ENCODE measurements at regions not wholly inside any gene's neighbourhood (a gene's known extent, or its start where the extent isn't known, plus 50 kb on each side); places are given as distances from the start of the nearest gene placed in this dataset.

DNA sequence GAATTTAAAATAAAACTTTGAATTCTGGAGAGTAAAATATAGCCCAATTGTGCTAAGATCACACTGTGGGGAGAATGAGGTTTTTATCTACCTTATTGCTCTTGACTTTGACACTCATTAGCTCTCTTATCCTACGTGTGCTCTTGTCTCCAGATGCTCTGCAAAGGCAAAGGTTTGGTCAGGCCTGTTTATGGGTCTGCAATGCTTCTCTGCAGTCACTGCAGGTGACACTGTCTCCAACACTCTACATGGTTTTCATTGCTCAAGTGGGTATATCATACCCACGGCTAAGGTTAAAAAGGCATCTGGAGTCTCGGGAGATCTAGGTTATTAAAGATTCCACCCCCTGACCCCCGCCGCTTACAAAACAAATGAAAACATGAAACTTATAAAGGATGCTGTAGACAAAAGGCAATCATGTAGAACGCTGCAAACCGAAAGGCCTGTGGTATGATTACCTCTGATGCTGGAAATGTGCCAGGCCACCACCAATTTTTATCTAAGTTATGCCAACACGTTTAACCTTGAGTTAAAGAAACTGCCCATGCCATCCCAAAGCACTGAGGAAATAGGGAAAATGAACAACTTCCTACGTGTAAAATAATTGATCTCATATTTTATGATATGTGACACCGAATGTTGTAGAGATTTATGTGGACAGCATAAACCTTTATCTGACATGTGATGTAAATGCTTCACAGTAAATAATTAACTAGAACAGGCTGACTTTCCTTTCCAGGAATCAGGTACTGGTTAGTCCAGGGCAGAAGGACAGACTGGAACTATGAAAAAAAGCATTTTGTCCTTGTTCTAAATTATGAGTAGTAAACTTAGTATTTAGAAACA is 238.2 kb upstream of the NOX3 start:
- intact Hi-C loops (cut with DNase I) = no loop called here
- peak; percentile 79 for ATAC-seq

DNA sequence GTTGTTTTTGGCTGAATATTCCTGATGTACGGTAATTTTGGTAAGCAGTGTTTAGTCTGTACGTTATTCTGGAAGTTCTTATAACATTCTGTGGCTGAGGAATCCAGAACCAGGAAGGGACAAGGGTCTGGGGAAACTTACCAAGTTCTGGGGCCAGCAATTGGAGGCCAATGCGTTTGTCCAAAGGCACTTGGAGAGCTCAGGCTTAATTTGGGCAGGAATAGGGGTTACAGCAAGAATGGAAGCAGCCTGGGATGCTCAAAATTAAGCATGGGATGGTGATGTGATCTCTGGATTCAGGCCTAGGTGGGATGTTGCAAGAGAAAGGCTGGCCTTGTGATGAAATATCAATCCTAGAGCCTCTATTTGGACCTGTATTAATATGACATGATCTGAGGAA is 235.2 kb upstream of the NOX3 start:
- intact Hi-C loops (cut with DNase I) = no loop called here
- Histone ChIP-seq H3K27ac (no peak overlapping the region), H3K27me3 (no peaks in the 10 kb centered on the region), H3K4me3 (no peak overlapping the region), H3K9me3 (no peaks in the 10 kb centered on the region), H3K4me1 (peaks cover 16% of the 10 kb centered on the region), H3K36me3 (replicated peaks in 1 of 2; ENCODE audit: insufficient read depth in 1 of 2, low read depth in 2 of 2) (no peaks in the 10 kb centered on the region)
- DNase-seq (no peak), ATAC-seq (no peak)
- 65 to 72% methylated on average over 3 of the region's 3 CpGs for WGBS, 2 donors
- TF ChIP-seq POLR2A (IDR thresholded peaks at IDR 0.05) = no peak
- TF ChIP-seq, protein P1, sequence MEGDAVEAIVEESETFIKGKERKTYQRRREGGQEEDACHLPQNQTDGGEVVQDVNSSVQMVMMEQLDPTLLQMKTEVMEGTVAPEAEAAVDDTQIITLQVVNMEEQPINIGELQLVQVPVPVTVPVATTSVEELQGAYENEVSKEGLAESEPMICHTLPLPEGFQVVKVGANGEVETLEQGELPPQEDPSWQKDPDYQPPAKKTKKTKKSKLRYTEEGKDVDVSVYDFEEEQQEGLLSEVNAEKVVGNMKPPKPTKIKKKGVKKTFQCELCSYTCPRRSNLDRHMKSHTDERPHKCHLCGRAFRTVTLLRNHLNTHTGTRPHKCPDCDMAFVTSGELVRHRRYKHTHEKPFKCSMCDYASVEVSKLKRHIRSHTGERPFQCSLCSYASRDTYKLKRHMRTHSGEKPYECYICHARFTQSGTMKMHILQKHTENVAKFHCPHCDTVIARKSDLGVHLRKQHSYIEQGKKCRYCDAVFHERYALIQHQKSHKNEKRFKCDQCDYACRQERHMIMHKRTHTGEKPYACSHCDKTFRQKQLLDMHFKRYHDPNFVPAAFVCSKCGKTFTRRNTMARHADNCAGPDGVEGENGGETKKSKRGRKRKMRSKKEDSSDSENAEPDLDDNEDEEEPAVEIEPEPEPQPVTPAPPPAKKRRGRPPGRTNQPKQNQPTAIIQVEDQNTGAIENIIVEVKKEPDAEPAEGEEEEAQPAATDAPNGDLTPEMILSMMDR (IDR thresholded peaks at IDR 0.05) = no peak

More for the DNA sequence above, 238.2 kb upstream of the NOX3 start:
- peaks cover 16% of the 10 kb centered on the region for H3K4me1 ChIP-seq
- peak overlapping the region in 3 of 4 donors; percentile 37 to 67 (median 49) for H3K27ac ChIP-seq
- WGBS, 2 donors = 27 to 39% methylated on average over 10 of the region's 10 CpGs
- no peak overlapping the region for H3K4me3 ChIP-seq
- no peaks in the 10 kb centered on the region for H3K9me3 ChIP-seq
- no peaks in the 10 kb centered on the region for H3K36me3 ChIP-seq (replicated peaks in 1 of 2; ENCODE audit: insufficient read depth in 1 of 2, low read depth in 2 of 2)
- no peaks in the 10 kb centered on the region for H3K27me3 ChIP-seq
- peak; percentile 62 to 74 (median 70) for DNase-seq
- no peak for TF ChIP-seq POLR2A (IDR thresholded peaks at IDR 0.05)
- TF ChIP-seq, protein P1 (IDR thresholded peaks at IDR 0.05) = no peak

DNA sequence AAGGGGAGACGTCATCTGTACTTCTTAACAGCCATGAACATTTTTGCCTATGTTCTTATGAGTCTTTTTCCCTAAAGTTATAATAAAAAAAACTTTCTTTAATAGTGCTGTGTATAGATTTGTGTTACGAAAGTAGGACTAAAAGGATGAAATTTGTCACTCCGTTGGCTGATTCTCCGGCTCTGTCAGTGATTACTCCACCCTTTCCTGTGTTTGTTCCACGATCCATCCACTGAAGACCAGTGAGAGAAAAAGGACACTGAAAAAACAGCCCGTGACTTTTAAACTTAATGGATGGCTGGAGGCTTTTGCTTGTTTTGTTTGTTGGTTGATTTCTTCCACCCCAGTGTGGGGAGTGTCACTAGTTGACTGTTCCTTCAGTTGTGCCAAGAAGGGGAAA is 232.0 kb upstream of the NOX3 start:
- ATAC-seq (no peak), DNase-seq (no peak)
- intact Hi-C loops (cut with DNase I) = no loop called here
- 70 to 72% methylated on average over 6 of the region's 6 CpGs for WGBS, 2 donors
- TF ChIP-seq, protein P1 (IDR thresholded peaks at IDR 0.05) = no peak
- no peak for TF ChIP-seq POLR2A (IDR thresholded peaks at IDR 0.05)
- no peaks in the 10 kb centered on the region for H3K4me1 ChIP-seq
- no peak overlapping the region for H3K27ac ChIP-seq
- H3K36me3 ChIP-seq (replicated peaks in 1 of 2; ENCODE audit: insufficient read depth in 1 of 2, low read depth in 2 of 2) = no peaks in the 10 kb centered on the region
- H3K4me3 ChIP-seq = no peak overlapping the region
- no peaks in the 10 kb centered on the region for H3K27me3 ChIP-seq
- H3K9me3 ChIP-seq = no peaks in the 10 kb centered on the region

DNA sequence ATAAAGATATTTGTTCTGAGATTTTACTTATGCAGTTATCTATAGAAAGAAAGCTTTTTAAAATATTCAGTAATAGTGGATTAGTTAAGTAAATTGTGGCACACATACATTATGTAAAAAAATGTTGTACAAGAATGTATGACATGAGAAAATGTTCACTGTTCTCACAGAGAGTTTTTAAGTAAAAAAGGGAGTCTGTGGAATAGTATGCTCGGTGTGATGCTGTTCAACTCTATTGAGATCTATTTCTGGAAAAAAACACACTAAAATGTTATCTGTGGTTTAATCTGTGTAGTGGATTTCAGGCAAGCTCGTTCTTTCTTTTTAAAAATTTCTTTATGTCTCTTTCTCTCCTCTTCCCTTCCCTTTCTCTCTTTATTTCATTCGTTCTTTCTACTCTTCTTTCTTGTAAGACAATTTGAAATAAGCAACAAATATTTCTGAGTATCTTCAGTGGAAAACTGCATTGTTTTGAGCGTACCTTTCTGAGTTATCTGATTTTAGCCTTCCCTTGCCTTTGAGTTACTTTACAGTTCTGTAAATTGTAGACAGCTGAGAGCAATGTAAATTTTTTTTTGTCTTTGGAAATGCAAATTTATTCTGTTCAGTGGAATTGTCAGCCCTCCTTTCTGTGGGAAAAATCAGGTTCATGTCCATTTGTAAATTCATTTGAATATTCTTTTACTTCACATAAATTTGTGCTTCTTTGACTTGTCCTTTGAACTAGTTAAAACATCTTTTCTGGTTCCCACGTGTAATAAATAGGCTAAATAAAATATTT is 229.0 kb upstream of the NOX3 start:
- no peak overlapping the region for H3K4me3 ChIP-seq
- TF ChIP-seq, protein P1 (IDR thresholded peaks at IDR 0.05) = no peak
- TF ChIP-seq POLR2A (IDR thresholded peaks at IDR 0.05) = no peak
- intact Hi-C loops (cut with DNase I) = no loop called here
- no peaks in the 10 kb centered on the region for H3K36me3 ChIP-seq (replicated peaks in 1 of 2; ENCODE audit: insufficient read depth in 1 of 2, low read depth in 2 of 2)
- DNase-seq (no peak), ATAC-seq (no peak)
- WGBS, 2 donors = 57 to 64% methylated on average over 5 of the region's 5 CpGs
- no peaks in the 10 kb centered on the region for H3K4me1 ChIP-seq
- no peaks in the 10 kb centered on the region for H3K9me3 ChIP-seq
- H3K27ac ChIP-seq = no peak overlapping the region
- no peaks in the 10 kb centered on the region for H3K27me3 ChIP-seq

All from body of pancreas (tissue), 4 donors.